KMS-11 (cell line): ENCODE measurements at regions not wholly inside any gene's neighbourhood (a gene's known extent, or its start where the extent isn't known, plus 50 kb on each side); places are given as distances from the start of the nearest gene placed in this dataset.

ENCODE experiments used
- H2AFZ ChIP-seq: fragments of 200-600 bp; sonication (generic); 2 replicates; pipeline ENCODE4 v1.6.1; 2016; ENCODE audit warnings: antibody characterized with exemption, mixed run types, low read depth
- H3K27ac ChIP-seq: fragments of 200-600 bp; sonication (generic); 2 replicates; pipeline ENCODE4 v1.6.1; 2016; ENCODE audit warnings: mild to moderate bottlenecking, mixed run types
- H3K27me3 ChIP-seq: fragments of 200-600 bp; sonication (generic); 2 replicates; pipeline ENCODE4 v1.6.1; 2017; ENCODE audit warnings: mild to moderate bottlenecking, low read depth, mixed run types, moderate library complexity; ENCODE audit not compliant: insufficient read depth
- H3K36me3 ChIP-seq: fragments of 200-600 bp; sonication (generic); 2 replicates; pipeline ENCODE4 v1.6.1; 2017; ENCODE audit warnings: mild to moderate bottlenecking, mixed run types; ENCODE audit not compliant: insufficient read depth
- H3K4me1 ChIP-seq: fragments of 200-600 bp; sonication (generic); 2 replicates; pipeline ENCODE4 v1.6.1; 2016; ENCODE audit warnings: mild to moderate bottlenecking, low read depth, mixed run types; ENCODE audit not compliant: poor library complexity, severe bottlenecking
- H3K4me2 ChIP-seq: fragments of 200-600 bp; sonication (generic); 2 replicates; pipeline ENCODE4 v1.7.0; 2016; ENCODE audit warnings: mild to moderate bottlenecking, mixed run types
- H3K4me3 ChIP-seq: fragments of 200-600 bp; sonication (generic); IDR thresholded peaks from 2 replicates; pipeline ENCODE4 v1.6.1; 2017; ENCODE audit warnings: low read depth, low read length, mixed read lengths; ENCODE audit not compliant: insufficient read depth
- H3K79me2 ChIP-seq: fragments of 200-600 bp; sonication (generic); 2 replicates; pipeline ENCODE4 v1.6.1; 2016; ENCODE audit warnings: low read depth, mixed run types; ENCODE audit not compliant: insufficient read depth
- H3K9ac ChIP-seq: fragments of 200-600 bp; sonication (generic); 2 replicates; pipeline ENCODE4 v1.6.1; 2016; ENCODE audit warnings: mild to moderate bottlenecking, mixed run types
- H4K20me1 ChIP-seq: fragments of 200-600 bp; sonication (generic); 2 replicates; pipeline ENCODE4 v1.6.1; 2016; ENCODE audit warnings: mild to moderate bottlenecking, mixed run types; ENCODE audit not compliant: insufficient read depth
- CTCF ChIP-seq: fragments of 200-600 bp; sonication (generic); conservative IDR thresholded peaks from 2 replicates; pipeline ENCODE4 v1.6.1; 2017; ENCODE audit warnings: low read depth, mild to moderate bottlenecking, antibody characterized with exemption, low read length, moderate library complexity, mixed read lengths

GRCh38 chr7:42414028-42414427, 177.0 kb upstream of the GLI3 start:
- TF ChIP-seq CTCF: no peak
- Histone ChIP-seq H3K4me2 (no peak overlapping the region), H4K20me1 (no peaks in the 10 kb centered on the region), H3K9ac (no peak overlapping the region), H3K4me3 (no peak overlapping the region), H3K4me1 (no peaks in the 10 kb centered on the region), H3K27me3 (no peaks in the 10 kb centered on the region), H3K27ac (no peak overlapping the region), H3K36me3 (no peaks in the 10 kb centered on the region), H3K79me2 (no peaks in the 10 kb centered on the region), H2AFZ (no peak overlapping the region)

- H3K27ac ChIP-seq: no peak overlapping the region
- no peak overlapping the region for H2AFZ ChIP-seq
- TF ChIP-seq CTCF: no peak
- H3K27me3 ChIP-seq: no peaks in the 10 kb centered on the region
- H4K20me1 ChIP-seq: no peaks in the 10 kb centered on the region
- H3K36me3 ChIP-seq: no peaks in the 10 kb centered on the region
- no peaks in the 10 kb centered on the region for H3K79me2 ChIP-seq
- no peaks in the 10 kb centered on the region for H3K4me1 ChIP-seq
- no peak overlapping the region for H3K9ac ChIP-seq
- H3K4me3 ChIP-seq: no peak overlapping the region
- no peak overlapping the region for H3K4me2 ChIP-seq
Observed at GRCh38 chr7:42409296-42409695, 172.3 kb upstream of the GLI3 start.

GRCh38 chr7:42407833-42408232, 170.8 kb upstream of the GLI3 start:
- TF ChIP-seq CTCF: no peak
- H3K27me3 ChIP-seq: no peaks in the 10 kb centered on the region
- no peak overlapping the region for H3K27ac ChIP-seq
- no peak overlapping the region for H3K9ac ChIP-seq
- no peaks in the 10 kb centered on the region for H3K4me1 ChIP-seq
- H3K36me3 ChIP-seq: no peaks in the 10 kb centered on the region
- no peaks in the 10 kb centered on the region for H3K79me2 ChIP-seq
- no peak overlapping the region for H3K4me3 ChIP-seq
- H2AFZ ChIP-seq: no peak overlapping the region
- no peaks in the 10 kb centered on the region for H4K20me1 ChIP-seq
- no peak overlapping the region for H3K4me2 ChIP-seq

- H3K4me2 ChIP-seq: no peak overlapping the region
- H3K9ac ChIP-seq: no peak overlapping the region
- no peak overlapping the region for H3K27ac ChIP-seq
- H2AFZ ChIP-seq: no peak overlapping the region
- H3K36me3 ChIP-seq: no peaks in the 10 kb centered on the region
- no peaks in the 10 kb centered on the region for H3K4me1 ChIP-seq
- no peak for TF ChIP-seq CTCF
- no peaks in the 10 kb centered on the region for H3K79me2 ChIP-seq
- no peaks in the 10 kb centered on the region for H4K20me1 ChIP-seq
- no peaks in the 10 kb centered on the region for H3K27me3 ChIP-seq
- no peak overlapping the region for H3K4me3 ChIP-seq
Observed at GRCh38 chr7:42407021-42407710, 170.2 kb upstream of the GLI3 start.
